Globus pallidus (tissue), 1 donor: ENCODE measurements at regions not wholly inside any gene's neighbourhood (a gene's known extent, or its start where the extent isn't known, plus 50 kb on each side); places are given as distances from the start of the nearest gene placed in this dataset.
"Not testable (repeated sequence)": the region's sequence is repeated elsewhere in the genome, so short reads cannot be mapped to it uniquely, and the experiment has no call there.

Experiments used
- DNase-seq: peaks from one replicate; pipeline ENCODE4 v3.0.0-alpha.2; 2015; ENCODE audit warnings: low spot score

DNA sequence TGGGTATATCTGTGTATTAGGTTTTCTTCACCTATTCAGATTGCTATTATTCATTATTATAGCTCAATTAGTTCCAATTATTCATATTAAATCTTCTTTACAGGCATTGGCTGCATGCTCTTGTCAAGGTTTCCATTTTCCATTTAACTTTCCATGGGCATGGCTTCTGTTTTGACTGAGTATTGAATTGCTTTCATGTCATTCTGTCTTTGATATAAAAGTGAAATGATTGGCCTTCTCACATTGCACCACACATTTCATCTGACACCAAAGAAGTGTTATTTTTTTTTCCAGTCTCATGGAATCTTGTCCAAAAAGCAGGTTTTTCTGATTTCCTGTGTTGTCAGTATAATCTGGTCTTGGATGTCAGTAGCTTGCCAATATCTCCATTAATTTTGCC lies 1244.3 kb downstream of the RAPGEF2 start:
- no peak for DNase-seq

DNA sequence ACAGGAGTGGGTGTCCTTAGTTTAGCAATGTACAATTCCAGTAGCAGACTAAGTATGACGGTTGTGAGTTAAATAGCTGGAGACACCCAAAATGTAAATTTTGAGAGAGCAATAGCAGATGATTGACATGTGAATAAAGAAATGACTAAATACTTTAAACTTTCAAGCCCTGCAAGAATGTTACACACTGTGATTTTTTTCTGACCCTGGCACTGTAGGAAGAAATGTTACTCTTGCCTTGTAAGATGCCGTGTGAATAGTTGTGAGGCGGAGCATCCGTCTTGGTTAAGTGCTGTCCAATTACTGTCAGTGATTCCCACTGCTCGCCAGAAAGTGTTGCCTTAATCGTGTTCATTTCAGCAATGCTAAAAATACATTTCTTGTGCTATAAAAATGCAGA lies 1248.1 kb downstream of the RAPGEF2 start:
- no peak for DNase-seq

DNA sequence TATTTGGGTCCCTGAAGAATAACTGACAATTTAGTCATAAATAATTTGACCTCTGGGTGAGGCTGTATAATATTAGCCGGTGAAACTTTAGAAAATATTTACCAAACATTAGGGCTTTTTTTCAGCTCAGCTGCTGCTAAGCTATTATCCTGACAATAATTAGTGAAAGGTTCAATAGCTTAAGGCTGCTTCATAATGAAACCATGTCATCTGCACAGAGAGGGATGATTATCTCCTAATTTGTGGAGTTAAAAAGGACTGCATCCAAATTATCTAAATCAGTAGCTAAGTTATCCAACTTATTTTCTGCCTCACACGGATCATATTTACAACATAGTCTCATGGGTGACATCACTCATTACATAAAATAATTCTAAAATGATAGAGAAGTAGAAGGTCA lies 1249.8 kb downstream of the RAPGEF2 start:
- no peak for DNase-seq

DNA sequence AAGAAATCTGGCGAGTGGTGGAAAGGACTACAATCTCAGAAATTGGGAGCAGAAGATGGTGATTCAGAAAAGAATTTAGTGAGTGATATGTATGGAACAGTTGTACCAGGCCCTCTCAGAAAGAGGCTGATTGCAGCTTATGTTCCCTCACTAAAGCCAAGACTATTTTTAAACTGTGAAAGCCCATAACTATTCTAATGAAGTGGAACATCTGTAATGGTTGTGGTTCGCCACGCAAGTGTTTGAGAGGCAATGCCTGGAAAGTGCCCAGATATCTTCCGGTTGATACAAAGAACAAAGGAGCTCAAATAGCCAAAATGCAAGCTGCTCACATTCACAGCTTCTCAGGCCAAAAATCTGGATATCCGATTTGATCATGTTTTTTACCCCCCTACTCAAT lies 1250.7 kb downstream of the RAPGEF2 start:
- DNase-seq: no peak

DNA sequence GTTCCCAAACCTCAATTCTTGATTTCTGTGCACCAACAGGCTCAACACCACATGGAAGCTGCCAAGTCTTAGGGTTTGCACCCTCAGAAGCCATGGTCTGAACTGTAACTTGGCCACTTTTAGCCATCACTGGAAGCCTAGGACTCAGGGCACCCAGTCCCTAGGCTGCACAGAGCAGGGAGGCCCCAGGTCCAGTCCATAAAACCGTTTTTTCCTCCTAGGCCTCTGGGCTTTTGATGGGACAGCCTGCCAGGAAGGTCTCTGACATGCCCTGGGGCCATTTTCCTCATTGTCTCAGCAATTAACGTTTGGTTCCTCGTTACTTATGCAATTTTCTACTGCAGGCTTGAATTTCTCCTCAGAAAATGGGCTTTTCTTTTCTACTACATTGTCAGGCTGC lies 1259.6 kb downstream of the RAPGEF2 start:
- no peak for DNase-seq

DNA sequence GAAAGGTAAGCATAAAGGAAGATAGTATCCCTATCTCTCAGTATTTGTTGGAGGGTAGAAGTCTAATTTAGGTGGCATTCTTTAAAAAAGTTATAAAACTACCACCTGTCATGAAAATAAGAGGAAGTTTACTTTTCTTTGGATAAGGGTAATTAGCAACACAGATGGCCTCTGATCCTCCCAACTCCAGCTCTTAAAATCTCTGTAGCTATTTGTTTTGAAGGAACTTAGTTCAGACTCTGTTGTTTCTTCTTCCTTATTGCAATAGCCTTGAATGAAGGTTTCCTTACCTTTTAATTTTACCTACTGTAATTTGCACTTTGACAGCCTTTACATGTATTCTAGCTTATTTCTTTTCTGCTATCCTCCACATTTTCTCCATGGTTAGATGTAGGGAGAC lies 1261.3 kb downstream of the RAPGEF2 start:
- no peak for DNase-seq

DNA sequence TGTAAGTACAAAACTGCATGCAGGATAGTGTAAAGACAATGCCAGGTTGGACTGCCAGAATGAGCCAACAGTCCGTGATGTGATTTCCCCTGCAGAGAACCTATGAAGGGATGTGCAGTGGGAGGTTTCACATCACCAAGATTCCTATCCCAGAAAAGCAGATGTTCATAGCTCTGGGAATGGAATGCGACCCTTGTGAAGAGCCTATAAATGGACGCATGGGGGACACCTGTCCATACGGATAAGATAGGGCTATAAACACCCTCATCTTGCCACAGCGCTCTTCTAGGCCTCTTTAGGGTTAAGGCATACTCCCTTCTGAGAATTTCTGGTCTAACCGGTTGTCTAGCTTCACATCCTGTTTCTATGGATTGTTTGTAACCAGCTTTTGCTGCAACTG lies 1261.8 kb downstream of the RAPGEF2 start:
- not testable (repeated sequence) for DNase-seq

DNA sequence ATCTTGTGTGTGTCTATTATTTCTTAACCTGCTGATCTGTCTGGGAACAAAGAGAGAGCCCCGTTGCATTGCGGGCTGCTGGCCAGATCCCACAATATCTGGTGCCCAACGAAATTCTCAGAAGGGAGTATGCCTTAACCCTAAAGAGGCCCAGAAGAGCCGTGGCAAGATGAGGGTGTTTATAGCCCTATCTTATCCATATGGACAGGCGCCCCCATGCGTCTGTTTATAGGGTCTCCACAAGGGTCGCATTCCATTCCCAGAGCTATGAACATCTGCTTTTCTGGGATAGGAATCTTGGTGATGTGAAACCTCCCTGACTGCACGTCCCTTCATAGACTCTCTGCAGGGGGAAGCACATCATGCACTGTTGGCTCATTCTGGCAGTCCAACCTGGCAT lies 1262.5 kb downstream of the RAPGEF2 start:
- DNase-seq: not testable (repeated sequence)

DNA sequence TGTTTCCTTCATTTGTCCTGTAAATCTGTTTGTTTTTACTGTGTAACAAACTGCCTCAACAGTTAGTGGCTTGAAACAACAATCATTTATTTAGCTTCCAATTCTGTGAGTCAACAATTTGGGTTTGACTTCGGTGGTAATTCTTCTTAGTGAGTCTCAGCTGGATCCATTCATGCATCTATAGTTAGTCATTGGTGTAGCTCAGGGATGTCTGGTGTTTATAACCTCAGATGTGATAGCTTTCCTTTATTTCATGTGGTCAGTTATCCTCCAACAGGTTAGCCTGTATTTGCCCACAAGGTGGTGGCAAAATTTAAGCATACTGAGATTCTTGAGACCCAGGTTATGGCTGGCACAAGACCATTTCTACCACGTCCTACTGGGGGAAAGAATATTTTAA lies 1267.2 kb downstream of the RAPGEF2 start:
- DNase-seq: no peak

DNA sequence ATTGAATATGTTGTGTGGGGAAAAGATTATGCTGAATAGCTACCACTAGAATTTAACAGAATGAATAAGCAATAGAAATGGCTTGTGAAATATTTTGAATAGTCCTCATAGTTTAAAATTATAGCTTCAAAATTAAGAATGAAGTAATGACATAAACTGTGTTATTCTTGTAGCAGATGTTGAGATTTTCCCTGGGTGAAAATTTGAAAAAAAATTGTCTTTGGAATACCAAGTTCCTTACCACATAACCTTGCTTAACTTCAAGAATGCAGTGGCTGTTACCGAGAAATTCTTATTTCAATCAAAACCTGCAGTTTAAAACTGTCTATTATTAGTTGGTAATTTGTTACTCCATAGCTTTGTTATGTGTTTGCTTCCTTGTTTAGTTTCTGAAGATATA lies 1268.6 kb downstream of the RAPGEF2 start:
- DNase-seq: no peak

DNA sequence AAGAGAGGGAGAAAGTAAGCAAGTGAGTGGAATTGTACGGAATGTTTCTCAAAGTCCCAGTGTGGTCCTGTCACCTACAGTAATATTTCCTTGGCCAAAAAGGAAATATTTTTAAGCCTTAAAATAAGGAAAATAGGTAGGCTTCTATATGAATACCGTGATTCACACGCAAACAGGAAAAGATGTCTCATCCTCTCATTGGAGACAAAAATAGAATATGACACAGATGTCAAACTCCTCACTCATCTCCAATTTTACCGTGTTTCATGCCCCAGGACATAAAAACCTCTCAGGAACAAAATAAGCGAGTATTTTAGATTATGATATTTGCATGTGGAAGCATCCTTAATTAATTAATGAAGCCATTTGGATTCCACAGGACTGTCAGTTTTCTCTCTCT lies 1269.5 kb downstream of the RAPGEF2 start:
- no peak for DNase-seq

DNA sequence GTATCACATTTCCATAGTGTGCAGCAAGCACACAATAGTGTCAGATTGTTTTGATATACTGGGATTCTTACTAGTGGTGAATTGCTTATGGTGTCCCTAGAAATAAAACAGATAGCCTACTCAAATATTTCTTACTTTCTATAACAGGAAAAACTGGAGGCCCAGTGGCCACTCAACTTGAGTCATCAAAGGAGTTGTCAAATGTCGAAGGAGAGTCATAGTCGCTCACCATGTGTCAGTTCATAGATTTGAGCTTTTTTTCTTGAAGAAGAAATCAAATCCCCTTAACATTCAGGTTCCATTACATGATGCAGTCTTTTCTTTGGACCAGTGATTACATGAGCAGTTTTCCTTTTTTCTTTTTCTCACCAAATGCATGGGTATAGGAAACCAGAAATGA lies 1271.0 kb downstream of the RAPGEF2 start:
- no peak for DNase-seq

DNA sequence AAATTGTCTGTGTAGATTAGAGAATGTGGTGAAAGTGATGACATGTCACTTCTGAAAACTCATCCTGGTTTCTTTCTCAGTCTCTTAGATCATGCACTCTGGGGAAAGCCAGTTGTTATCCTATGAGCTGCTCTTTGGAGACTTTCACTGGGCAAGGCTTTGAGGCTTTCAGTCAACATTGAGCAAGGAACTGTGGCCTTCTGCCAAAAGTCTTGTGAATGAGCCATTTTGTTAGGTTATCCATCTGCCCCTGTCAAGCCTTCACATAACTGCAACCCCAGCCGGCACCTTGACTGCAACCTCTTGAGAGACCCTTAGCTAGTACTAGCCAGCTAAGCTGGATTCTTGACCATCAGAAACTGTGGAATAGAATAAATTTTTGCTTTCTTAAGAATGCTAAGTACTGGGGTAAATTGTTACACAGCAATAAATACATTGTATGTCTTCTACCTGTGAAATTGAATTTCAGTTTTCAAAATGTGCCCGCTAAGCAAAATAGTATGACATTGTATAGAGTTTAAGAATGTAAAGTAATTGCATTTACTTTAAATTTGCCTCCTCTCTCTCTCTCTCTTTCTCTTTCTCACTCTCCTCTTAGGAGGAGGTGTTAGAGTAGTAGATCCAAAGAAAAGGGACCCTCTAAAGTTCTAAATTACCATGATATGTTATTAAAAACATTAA lies 1273.0 kb downstream of the RAPGEF2 start:
- DNase-seq: no peak

DNA sequence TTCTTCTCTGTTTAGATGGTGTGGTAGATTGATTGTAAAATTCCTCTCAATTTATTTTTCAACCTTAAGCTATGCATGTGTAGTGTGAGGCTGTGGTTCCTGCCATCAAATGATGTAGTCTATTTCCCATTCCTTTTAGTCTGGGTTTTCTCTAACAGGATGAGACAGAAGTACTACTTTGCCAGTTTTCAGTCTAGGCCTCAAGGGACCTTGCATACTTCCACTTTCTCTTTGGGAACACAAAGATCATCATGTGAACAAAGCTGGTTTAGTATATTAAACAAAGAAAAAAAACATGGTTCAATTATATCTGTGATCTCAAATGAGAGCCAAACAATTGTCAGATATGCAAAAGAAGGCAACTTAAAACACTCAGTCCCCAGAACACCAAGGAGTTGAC lies 1284.0 kb downstream of the RAPGEF2 start:
- no peak for DNase-seq

DNA sequence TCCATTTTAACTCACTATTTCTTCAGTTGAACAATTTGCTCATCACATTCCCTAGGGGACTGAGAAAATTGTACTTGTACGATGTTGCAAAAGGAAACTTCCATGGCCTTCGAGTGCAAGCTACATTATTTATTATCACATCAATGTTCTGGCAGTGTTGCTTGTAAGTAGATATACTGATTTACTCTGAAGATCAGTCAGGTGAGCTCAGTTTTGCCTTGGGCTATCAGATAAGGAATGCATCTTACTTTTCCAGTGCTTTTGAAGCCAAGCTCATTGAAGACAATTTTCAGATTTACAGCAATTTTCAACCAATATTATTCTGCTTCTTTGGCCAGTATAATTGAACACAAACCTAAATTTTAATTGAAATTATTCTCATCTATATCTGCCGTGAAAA lies 1296.9 kb downstream of the RAPGEF2 start:
- no peak for DNase-seq

DNA sequence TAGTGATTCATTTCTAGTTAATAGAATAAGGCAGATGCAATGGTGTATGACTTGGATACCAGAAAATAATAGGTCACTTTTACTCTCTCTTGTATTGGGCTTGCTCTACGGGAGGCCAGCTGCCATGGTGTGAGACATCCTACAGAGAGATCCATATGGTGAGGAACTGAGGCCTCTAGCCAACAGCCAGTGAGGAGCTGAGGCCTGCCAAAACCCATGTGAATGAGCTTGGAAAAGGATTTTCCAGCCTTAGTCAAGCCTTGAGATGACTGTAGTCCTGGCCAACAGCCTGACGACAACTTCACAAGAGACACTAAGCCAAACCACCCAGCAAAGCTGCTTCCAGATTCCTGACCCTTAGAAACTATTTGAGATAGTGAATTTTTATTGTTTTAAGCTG lies 1300.2 kb downstream of the RAPGEF2 start:
- DNase-seq: no peak

DNA sequence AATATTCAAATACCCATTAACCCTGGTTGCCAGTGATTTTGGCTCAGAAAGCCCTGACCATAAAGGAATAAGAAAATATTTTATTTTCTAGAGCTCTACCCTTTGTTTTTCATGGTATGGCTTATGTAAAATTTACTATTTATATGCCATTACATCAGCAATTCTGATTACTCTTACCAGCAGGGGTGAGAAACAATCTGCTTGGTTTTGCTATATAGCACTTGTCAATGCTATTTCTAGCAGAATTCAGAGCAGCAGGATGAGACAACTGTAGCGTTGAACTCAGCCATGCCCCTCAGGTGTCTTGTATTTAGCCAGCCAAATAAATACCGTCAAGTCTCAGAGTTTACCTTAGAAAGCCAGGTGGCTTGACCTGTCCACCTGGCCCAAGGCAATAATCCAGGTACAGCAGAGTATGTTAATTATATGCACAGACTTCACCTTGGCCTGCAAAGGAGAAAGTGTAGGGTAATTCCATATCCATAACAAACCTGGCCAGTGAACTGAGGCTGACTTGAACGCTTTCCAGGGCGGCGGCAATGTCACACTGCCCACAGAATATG lies 1303.5 kb downstream of the RAPGEF2 start:
- DNase-seq: no peak

DNA sequence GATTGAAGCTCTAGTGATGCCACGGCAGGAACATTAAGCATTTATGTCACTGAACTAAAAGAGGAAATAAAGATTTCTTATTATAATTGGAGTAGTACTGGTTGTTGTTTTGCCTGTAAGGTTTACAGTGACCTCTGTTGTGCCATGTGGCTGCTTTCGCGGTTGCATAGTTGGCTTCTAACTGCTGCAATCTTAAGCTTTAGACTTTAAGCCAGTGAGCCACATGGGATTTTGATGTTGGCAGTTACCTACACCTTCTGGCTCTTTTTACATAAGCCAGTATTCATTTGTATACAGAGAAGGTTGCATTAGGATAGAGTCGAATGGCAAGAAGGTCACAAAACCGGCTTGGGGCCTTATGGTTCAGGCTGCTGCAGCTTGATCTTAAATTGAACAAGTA lies 1311.6 kb downstream of the RAPGEF2 start:
- DNase-seq: no peak

DNA sequence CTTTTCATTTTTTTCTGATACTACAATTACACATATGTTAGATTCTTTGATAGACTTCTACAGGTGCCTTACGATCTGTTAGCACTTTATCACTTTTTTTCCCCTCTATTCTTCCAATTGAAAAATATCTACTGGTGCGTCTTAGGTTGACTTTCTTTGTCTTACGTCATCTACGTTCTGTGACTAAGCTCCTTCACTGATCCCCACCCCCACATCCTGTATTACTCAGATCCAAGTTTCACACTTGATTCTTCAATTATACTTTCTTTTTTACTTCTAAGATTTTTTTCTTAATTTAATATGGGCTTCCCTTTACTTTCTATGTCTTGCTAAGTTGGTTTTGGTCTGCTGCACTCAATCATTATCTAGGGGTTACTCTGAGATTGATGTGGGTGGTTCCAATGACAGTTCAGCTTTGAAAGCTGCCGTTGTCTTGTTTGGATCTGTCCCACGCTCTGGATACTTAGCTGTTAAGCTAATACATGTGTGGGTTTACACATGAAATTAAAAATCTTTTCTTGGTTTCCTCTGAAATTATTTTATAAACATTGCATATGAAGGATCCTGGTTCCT lies 1321.1 kb downstream of the RAPGEF2 start:
- no peak for DNase-seq

DNA sequence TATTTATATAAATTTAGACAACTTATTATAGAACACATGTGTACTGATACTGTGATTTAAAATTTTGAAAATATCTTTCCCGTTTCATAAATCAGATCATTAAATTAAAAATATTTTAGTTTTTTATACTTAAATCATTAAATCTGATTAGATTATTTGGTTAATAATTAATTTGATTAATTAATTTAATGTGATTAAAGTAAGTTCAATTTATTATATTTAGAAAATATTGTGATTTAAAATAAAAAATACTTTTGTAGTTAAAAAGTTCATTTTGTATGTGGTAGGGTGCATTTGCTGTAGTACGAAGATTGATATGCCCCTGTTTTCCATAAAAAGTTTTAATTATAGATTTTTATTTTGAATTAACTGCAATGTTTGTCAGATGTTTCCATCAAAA lies 1323.4 kb downstream of the RAPGEF2 start:
- DNase-seq: no peak

DNA sequence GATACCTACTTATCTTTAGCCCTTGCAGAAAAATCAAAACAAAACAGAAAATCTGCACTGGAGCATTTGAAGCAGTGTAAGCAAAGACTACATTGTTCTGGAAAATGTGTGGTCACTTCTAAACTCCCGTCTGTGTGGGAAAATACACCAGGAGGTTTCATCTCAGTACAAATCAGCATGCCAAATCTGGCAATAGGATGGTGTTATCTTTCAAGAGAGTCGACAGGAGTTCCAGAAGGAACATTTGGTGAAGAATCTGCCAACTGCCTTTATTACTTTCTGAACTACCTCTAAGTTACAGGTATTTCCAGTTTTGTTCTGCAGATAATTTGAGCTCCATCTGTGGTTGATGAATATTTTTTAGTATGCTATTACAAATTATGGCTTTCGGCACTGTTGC lies 1348.0 kb downstream of the RAPGEF2 start:
- no peak for DNase-seq

DNA sequence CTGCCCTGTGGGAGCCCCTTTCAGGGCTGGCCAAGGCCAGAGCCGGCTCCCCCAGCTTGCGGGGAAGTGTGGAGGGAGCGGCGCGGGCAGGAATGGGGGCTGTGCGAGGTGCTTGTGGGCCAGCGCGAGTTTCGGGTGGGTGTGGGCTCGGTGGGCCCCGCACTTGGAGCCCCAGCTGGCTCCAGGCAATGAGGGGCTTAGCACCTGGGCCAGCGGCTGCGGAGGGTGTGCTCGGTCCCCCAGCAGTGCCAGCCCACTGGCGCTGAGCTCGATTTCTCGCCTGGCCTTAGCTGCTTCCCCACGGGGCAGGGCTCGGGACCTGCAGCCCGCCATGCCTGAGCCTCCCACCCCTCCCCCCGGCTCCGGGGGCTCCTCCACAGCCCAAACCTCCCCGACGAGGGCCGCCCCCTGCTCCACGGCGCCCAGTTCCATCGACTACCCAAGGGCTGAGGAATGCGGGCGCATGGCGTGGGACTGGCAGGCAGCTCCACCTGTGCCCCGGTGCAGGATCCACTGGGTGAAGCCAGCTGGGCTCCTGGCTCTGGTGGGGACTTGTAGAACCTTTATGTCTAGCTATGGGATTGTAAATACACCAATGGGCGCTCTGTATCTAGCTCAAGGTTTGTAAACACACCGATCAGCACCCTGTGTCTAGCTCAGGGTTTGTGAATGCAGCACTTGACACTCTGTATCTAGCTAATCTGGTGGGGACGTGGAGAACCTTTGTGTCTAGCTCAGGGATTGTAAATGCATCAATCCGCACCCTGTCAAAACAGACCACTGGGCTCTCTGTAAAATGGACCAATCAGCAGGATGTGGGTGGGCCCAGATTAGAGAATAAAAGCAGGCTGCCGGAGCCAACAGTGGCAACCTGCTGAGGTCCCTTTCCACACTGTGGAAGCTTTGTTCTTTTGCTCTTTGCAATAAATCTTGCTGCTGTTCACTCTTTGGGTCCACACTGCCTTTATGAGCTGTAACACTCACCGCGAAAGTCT lies 1379.1 kb downstream of the RAPGEF2 start:
- DNase-seq: not testable (repeated sequence)
